CD4-positive, alpha-beta T cell treated with Interleukin-4 for 4 hours (primary cell): ENCODE measurements at regions not wholly inside any gene's neighbourhood (a gene's known extent, or its start where the extent isn't known, plus 50 kb on each side); places are given as distances from the start of the nearest gene placed in this dataset.

Experiments
- DNase-seq: peaks from one replicate; pipeline ENCODE4 v3.0.0-alpha.2; 2020

DNA sequence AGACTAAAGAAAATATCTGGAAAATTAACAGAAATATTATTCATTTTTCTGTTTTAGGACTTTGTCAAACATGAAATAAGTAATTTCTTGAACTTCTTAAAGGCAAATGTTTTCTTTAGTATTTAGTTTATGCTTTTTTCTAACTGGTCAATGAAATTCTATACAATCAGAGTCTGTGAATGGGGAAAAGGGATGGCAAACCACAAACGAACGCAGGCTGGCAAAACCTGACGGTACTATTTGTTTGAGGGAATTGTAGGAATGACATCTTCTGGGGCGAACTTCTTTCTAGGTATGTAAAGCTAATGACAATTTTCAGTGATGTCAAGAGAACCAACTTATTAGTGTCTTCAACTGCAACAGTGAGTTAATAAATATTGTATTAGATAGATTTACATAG, 156.0 kb downstream of the SIPA1L2 start:
- DNase-seq: no peak

DNA sequence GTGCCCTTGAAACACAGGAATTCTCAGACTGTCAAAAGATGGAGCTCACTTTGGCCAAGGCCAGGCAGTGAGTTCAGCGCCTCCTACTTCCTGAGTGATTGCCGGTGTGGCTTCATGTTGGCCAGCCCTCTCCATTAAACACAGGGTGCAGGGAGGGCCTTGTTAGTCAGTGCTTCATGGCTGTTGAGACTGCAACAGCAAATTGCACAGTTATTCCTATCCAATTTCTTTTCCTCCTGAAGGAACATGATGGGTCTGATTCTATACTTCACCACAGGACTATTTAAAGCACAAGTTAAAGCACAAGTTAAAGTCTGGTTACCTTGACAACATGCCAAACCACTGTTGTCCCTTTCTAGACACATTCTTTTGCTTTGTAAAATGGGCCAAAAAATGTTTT, 156.6 kb downstream of the SIPA1L2 start:
- DNase-seq: no peak

DNA sequence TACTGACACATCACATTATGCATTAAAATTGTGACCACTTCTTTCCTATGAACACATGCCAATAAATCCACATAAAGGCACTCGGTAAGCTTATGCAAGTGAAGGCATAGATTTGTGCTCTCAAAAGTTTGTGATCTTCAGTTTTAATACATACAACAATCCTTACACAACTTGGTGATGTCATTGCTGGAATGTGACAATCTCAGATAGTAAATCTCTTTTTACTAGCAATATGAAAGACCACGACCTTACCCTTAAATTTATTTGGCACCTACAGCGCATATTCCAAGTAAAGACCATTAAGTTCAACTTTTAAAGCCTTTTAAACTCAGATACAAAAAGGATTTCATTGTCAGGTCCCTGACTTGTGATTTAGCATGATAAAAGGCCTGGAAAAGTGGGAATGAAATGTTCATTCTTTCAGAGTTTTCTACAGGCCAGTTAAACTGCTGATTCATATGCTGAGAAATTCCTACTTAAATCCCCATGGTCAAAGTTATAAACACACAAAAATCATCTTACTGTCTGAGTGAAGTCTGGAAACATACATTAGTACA, 157.4 kb downstream of the SIPA1L2 start:
- DNase-seq: no peak

DNA sequence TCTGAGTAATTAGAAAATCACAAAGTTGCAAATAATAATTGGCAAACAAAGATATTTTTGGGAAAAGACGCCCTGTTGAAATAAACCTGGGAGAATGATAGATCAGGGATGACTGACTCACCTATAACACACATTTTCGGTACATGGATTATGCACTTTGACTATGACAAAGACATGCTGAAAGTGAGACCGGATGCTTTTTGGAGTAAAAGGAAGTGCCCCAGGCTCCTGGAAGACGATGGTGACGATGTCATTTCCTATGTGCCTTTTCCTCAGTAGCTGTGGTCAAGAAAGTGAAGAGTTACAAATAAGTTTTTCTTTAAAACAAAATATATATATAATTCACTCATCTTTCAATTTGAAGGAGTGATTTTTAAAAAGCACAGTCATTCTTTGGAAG, 158.7 kb downstream of the SIPA1L2 start:
- DNase-seq: no peak

DNA sequence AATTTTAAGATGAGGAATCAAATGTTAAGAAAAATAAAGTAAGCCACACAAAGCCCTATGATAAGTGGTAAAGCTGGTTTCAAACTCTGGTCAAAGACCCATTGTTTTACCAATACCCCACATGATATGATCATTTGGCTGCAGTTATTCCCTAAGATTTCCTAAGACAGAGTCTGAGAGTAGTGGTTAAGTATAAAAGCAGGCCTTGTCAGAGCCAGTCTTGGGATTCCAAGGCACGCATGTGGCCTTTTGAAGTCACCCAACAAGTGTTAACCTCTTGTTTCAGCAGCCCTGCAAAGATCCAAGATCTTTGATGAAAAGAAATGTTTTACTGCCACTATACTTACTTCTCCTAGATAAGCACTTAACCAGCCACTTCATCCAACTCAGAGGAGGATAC, 159.2 kb downstream of the SIPA1L2 start:
- no peak for DNase-seq

DNA sequence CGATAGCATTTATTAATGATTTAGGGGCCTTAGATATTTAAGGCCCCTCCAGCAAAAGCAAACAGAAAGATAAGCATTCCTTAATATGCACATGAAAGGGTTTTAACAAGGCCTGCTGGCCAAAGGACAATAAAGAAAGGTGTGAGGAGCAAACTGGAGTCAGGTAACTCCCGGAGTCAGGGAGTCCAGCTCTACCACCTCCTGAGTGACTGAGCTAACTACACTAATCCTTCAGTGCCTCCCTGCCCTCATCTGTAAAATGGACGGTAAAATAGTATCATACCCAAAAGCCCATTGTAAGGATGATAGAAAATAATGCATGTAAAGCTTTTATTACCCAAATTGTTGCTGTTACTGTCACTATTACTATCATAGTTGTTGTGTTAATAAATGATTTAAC, 161.7 kb downstream of the SIPA1L2 start:
- no peak for DNase-seq

DNA sequence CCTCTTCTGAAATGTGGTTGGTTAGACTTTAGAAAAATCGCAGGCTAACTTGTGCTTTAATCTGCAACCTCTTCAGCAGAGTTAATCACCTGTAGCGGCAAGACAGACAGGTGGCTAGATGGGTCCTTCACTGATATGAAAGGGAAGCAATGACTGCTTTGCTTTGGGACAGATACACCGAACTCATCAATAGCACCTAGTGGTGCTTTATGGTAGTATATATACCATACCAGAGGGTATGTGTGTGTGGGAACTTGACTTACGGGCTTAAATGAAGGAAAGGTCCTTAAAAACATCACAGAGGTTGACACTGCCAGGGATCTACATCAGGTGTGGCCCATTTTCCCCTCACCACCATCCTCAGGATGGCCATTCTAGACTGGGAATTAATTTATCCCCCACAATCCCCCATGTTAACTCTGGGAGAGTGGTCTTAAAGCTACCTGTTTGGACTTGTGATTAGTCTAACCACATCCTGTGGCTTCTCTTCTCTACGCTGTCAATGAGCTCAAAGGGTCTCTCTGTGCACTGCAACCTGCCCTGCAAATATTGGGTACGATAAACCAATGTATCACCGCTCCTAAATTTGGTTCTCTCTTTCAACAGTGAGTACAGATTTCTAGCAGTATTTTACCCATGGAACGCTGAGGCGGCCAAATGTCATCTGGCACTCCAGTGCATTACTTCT, 162.7 kb downstream of the SIPA1L2 start:
- DNase-seq: no peak

DNA sequence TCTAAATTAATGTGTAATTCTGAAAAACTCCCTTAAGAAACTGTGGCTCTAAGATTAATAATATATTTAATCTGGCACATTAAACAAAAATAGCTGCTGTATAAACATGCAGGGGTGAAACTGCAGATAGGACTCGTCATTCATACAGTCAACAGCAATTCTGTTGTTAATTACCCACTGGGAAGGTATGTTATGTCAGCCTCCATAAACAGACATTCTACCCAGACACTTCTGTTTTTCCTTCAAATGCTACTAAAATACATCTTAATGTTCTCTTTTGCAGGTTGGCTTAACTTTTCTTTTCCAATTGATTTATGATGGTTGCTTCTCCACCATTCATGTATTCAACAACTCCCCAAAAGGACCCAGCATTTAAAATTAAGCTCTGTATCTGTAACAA, 165.6 kb downstream of the SIPA1L2 start:
- DNase-seq: no peak

DNA sequence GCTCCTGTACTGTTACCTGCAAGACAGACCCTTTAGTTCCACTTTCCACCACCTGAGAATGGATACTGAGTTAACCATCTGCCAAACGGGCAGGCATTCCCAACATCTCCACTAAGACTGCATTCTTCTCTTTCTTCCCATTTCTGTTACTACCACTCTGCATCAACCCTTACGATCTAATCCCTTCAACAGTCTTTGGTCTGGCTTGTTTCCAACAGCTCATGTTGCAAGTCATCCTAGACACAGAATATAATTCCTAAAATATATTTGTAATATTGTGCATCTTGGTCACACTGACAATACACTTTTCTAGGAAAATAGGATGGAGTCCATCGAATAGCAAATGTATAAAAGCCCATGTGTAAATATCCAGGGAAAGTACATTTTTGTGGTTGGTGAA, 166.7 kb downstream of the SIPA1L2 start:
- no peak for DNase-seq

DNA sequence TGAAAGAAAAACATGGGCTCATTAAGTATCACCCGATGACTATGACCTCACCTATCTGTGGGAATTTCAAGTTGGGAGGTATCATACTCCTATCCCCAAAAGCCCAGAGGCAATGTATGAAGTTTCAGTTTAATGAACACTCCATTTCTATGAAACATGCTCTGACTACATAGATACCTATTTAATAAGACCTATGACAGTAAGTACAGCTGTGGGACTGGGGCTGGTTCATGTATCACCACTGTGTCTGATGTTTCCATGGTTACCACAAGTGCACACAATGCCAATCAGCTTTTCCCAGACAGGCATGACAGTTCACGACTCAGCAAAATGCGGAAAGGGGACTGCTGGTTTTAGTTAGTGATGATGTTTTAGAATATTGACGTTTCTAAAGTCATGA, 167.7 kb downstream of the SIPA1L2 start:
- no peak for DNase-seq

DNA sequence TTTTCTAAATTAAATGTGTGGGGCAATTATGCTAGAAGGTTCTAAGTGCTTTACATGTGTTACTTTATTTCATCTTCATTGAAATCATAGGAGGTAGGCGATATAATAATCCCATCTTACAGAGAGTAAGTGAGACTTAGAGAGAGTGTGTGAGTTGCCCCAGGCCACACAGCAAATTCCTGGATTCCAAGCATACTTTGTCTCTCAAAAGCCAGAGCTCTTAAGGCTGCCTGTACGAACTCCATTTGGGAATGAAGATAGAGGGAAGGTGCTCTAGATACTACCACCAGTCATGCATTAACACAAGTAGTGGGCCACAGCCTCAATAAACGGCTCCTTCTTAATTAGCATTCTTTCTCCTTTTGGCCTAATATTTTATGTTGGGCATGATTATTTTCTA, 170.1 kb downstream of the SIPA1L2 start:
- DNase-seq: no peak

DNA sequence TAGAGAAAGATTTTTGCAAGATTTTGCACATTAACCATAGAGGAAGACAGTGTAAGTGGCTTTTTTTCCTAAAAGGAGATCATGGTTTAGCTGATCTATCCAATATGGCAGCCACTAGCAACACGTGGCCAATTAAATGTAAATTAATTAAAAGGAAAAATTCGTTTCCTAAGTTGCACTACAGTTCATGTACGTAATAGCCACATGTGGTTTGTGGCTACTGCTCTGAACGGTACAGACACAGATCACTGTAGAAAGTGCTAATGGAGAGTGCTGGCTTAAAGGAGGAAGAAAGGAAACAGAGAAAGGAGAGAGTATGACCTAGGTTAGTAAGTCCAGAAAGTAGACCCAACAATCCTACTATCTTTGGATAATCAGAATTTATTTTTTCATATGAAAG, 170.8 kb downstream of the SIPA1L2 start:
- DNase-seq: no peak

DNA sequence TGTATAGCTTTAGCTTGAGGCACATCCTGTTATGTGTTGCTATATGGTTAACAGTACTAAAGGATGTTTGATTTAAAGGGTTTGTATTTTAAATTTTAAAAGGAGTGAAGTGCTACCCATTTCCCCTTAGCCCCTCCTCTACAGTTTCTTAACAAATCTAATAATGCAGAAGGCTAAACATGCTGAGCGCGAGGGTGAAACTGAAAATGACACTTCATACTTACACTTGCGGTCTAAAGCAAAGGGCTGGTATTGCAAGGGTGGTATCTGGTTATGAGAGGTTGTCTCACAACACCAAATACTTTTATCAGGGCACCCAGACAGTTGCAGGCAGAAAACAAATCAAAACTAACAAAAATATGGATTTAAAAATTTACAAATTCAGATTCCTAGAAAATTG, 172.3 kb downstream of the SIPA1L2 start:
- peak; percentile 46 for DNase-seq

DNA sequence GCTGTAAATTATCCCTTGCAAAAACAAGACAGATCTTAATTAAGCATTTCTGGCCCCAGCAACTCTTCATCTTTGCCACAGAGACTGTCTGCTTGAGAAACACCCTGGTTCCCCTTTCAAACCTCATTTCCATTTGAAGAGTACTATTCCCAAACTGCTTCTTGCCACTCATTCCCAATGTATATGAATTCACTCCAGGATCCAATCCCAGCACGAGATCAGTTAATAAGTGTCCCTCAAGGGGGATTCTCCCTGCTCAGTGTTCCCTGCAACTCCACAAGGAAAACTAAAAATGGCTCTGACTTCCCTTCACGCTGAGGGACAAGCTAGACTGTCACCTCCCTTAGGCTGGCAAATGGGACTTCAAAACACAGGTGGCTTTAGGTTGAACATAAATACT, 173.2 kb downstream of the SIPA1L2 start:
- DNase-seq: no peak

DNA sequence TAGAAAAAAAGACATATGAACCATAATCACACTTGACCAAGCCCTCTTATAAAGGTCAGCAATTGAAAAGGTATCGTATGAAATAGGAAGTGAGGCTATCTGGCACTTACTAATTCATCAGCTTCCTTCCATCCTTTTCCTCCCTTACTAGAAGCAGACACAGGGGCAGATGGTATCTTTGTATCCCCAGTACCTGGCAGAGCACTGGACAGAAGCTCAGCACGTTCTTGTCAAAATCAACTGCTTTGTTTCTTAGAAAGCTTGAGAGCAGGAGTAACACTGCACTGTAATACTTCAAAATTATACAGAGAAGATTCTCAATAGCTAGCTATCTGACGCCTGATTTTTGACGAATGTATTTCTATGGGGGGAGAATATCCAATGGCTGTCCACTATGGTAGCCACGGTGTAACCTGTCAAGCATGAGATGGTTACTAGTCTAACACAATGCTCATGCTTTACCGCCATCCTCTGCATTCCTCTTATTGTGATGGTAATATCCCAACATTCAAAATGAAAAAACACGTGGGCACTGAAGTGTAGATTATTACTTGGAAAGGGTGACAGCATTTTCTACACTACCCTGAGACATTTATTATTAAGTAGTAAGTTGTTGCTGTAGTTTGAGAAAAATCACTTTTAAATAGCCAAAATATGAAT, 175.6 kb downstream of the SIPA1L2 start:
- DNase-seq: no peak

DNA sequence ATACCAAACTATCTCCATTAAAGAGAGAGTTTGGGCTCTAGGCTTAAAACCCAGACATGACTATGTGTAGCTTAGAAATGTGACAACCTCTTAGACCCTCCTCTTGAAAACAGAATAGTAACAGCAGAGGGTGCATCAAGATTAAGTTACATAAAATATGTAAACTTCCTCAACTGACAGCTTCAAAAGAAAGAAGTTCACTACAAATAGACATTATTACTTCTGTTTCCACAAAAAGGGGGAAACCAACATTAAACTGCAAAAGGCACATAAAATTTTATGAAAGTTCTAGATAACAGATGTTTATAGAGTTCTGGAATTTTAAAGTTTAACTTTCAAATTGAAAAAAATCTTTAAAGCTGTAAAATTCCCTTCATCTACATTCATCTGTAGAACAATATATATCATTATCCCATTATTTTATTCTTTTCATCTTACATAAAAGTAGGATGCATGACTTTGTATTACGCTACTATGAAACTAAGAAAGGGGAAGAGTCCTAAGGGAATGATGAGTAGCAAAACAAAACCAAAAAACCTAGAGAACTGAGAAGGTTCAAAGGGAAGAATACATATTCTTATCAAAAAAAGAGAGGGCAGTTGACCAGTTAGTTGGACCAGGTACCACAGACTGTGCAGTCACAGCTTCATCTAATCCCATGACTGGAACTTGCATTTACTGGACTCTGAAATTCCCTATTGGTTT, 177.0 kb downstream of the SIPA1L2 start:
- DNase-seq: no peak

DNA sequence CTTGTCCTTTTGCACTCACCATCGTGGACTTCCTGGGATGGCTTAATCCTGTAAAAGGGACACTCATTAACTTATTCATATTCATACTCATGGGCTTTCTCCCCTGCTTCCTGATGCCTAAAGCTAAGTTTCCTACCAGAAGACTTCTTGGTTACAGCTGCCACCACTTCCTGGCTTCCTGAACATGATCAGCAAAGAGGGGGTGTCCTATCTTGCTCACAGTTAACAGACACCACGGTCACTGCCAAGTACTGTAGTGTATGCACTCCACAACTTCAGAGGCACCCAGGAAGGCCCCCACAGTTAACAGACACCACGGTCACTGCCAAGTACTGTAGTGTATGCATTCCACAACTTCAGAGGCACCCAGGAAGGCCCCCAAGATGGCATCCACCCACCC, 177.8 kb downstream of the SIPA1L2 start:
- DNase-seq: no peak

DNA sequence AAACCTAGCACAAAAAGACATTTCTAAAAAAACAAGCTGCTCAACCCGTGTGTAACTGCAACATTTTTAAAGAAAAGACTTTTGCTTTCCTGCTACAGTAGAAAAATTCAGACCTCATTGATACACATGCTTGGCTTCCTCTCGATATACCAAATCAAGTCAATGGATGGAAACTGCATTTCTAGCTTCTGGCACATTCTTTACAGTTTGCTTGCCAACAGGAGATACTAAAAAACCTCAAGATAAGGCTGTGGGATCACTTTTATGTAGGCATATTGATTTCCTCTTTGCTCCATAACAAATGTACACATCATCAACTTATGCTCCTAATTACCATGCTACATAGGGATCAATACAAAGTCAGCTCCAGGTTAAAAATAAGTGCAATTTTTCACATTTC, 178.4 kb downstream of the SIPA1L2 start:
- no peak for DNase-seq

DNA sequence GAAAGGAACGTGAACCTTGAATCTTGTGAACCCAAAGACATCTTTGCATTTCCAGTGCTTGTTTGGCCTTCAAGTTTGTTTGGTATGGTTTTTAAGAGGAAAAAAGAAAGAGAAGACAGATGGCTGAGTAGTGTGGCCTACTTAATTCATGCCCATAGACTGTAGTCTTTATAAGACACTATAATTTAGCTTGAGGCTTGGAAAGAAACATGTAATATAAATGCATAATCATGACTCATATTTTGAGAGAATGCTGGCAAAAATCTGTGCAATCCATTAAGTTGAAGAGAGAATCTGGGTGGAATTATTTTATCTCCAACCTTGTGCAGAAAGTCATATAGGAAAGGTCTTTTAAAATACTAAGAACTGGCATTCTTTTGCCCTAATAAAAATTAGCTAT, 179.3 kb downstream of the SIPA1L2 start:
- DNase-seq: no peak

DNA sequence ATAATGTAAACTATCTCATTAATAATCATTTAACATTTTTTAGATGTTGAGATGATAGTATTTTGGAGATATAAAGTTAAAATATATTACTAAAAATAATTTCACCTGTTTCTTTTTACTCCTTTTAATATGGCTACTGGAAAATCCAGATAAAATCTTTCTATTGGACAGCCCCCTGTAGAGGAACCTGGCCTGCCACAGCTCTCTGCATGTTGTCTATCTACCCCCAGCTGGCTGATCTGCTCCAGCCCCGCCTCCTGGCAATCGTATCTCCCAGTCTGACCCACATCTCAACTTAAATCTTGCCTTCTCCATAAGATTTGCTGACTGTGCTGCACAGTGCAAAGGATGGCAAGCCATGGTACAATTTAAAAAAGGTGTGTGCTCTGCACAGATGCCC, 182.8 kb downstream of the SIPA1L2 start:
- no peak for DNase-seq

DNA sequence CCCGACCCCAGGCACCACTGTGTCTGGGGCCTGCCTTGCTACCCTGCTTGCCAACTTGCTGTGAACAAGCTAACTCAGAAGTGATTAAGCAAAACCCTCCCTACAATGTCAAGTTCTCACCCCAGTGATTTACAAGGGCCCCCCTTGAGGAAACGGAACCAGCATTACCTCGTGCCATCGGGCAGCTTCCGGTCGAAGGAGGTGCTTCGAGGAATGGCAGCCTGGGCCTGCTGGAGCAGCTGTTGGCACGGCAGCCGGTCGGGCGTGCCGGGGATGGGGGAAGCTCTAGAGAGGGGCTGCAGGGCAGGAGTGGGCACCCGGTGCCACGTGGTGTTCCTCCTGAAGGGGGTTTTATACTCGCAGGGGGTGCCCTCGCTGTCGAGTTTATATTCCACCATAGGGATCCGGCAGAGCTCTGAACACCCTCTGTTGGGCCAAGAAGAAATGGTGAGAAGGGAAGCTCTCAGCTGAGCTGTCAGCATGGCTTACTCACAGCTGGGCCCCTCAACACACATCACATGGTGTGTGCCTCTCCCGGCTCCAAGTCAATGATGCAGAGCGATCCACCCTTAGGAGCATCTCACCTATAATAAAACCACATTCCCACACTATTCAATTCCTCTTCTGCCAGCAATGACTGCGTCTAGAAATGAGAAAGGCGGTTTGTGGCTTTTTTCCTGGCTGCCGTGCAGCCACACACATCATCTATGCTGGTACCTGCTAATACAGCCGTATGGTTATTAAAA, 184.4 kb downstream of the SIPA1L2 start:
- DNase-seq: no peak

DNA sequence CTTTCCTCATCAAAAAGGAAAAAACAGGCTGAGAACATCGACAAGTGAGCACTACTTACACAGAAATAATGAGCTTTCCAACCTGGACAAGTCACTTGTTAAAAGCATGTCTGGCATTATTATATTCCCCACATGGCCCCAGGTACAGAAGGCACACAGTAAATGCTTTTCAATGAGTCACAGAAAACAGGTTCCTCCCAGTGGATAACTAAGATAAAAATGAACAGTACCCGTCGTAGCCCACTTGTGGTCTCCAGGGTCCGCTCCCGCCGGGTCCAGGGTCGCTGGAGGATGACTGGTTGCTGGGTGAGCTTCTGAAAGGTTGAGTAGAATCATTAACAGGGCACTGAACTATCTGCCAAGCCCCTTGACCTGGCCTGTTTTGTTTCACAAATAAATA, 186.6 kb downstream of the SIPA1L2 start:
- DNase-seq: no peak

DNA sequence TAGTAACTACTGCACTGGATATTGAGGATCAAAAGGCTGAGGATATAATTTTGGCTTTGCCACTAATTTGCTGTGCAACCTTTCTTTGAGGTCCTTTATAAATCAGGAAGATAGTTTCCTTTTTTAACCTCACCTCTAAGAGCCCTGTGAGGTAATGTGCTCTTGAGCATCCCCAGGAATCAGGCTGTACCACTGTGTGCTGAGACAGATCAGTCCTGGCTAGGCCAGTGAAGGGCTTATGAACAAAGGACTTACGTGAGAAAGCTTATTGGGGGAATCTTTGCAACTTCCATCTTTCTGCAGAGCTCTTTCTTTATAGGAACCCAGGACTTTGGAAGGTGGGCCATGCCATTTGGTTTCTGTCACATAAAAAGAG, 188.9 kb downstream of the SIPA1L2 start:
- DNase-seq: no peak
